ENCODE measurements at regions not wholly inside any gene's neighbourhood (a gene's known extent, or its start where the extent isn't known, plus 50 kb on each side); places are given as distances from the start of the nearest gene placed in this dataset.

- H3K4me3 ChIP-seq (ENCODE audit: low read depth, low read length), result no peak overlapping the region
- TF ChIP-seq CTCF (IDR thresholded peaks at IDR 0.05; ENCODE audit: borderline replicate concordance, insufficient read depth, low read depth, low read length), result no peak
These were observed 476.6 kb downstream of the IRS2 start for GRCh38 chr13:109309625-109310363.

- TF ChIP-seq CTCF (IDR thresholded peaks at IDR 0.05; ENCODE audit: borderline replicate concordance, insufficient read depth, low read depth, low read length), result no peak
- no peak overlapping the region for H3K4me3 ChIP-seq (ENCODE audit: low read depth, low read length)
These were observed 479.4 kb downstream of the IRS2 start for GRCh38 chr13:109307027-109307426.

GRCh38 chr13:109301726-109302125, 484.7 kb downstream of the IRS2 start:
- H3K4me3 ChIP-seq (ENCODE audit: low read depth, low read length), result no peak overlapping the region
- no peak for TF ChIP-seq CTCF (IDR thresholded peaks at IDR 0.05; ENCODE audit: borderline replicate concordance, insufficient read depth, low read depth, low read length)

- H3K4me3 ChIP-seq (ENCODE audit: low read depth, low read length), result no peak overlapping the region
- no peak for TF ChIP-seq CTCF (IDR thresholded peaks at IDR 0.05; ENCODE audit: borderline replicate concordance, insufficient read depth, low read depth, low read length)
These were observed 485.1 kb downstream of the IRS2 start for GRCh38 chr13:109301276-109301675.

GRCh38 chr13:109297628-109298027, 488.8 kb downstream of the IRS2 start:
- no peak for TF ChIP-seq CTCF (IDR thresholded peaks at IDR 0.05; ENCODE audit: borderline replicate concordance, insufficient read depth, low read depth, low read length)

GRCh38 chr13:109293166-109293565, 493.2 kb downstream of the IRS2 start:
- TF ChIP-seq CTCF (IDR thresholded peaks at IDR 0.05; ENCODE audit: borderline replicate concordance, insufficient read depth, low read depth, low read length), result no peak
- no peak overlapping the region for H3K4me3 ChIP-seq (ENCODE audit: low read depth, low read length)

More at GRCh38 chr13:109297628-109298027, 488.8 kb downstream of the IRS2 start:
- no peak overlapping the region for H3K4me3 ChIP-seq (ENCODE audit: low read depth, low read length)

GRCh38 chr13:109288151-109288709, 498.2 kb downstream of the IRS2 start:
- TF ChIP-seq CTCF (IDR thresholded peaks at IDR 0.05; ENCODE audit: borderline replicate concordance, insufficient read depth, low read depth, low read length), result no peak
- H3K4me3 ChIP-seq (ENCODE audit: low read depth, low read length), result no peak overlapping the region

All from GM12875 (cell line).